ENCODE measurements at regions not wholly inside any gene's neighbourhood (a gene's known extent, or its start where the extent isn't known, plus 50 kb on each side); places are given as distances from the start of the nearest gene placed in this dataset.
"Not testable (repeated sequence)": the region's sequence is repeated elsewhere in the genome, so short reads cannot be mapped to it uniquely, and the experiment has no call there.

- H3K36me3 ChIP-seq, result no peaks in the 10 kb centered on the region
- TF ChIP-seq, protein P1, sequence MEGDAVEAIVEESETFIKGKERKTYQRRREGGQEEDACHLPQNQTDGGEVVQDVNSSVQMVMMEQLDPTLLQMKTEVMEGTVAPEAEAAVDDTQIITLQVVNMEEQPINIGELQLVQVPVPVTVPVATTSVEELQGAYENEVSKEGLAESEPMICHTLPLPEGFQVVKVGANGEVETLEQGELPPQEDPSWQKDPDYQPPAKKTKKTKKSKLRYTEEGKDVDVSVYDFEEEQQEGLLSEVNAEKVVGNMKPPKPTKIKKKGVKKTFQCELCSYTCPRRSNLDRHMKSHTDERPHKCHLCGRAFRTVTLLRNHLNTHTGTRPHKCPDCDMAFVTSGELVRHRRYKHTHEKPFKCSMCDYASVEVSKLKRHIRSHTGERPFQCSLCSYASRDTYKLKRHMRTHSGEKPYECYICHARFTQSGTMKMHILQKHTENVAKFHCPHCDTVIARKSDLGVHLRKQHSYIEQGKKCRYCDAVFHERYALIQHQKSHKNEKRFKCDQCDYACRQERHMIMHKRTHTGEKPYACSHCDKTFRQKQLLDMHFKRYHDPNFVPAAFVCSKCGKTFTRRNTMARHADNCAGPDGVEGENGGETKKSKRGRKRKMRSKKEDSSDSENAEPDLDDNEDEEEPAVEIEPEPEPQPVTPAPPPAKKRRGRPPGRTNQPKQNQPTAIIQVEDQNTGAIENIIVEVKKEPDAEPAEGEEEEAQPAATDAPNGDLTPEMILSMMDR (IDR thresholded peaks at IDR 0.05; ENCODE audit: low read depth, low read length), result no peak
- no peak overlapping the region for H3K27ac ChIP-seq
- DNase-seq, result no peak
- no peak overlapping the region for H3K4me3 ChIP-seq (ENCODE audit: low read depth, low read length)
- peaks cover 4% of the 10 kb centered on the region for H3K9me3 ChIP-seq (ENCODE audit: severe bottlenecking)
- H3K27me3 ChIP-seq (ENCODE audit: insufficient read depth, low read depth, severe bottlenecking), result no peaks in the 10 kb centered on the region
Measured at GRCh38 chr12:131232036-131232435, 278.3 kb downstream of the ADGRD1 start.

DNA sequence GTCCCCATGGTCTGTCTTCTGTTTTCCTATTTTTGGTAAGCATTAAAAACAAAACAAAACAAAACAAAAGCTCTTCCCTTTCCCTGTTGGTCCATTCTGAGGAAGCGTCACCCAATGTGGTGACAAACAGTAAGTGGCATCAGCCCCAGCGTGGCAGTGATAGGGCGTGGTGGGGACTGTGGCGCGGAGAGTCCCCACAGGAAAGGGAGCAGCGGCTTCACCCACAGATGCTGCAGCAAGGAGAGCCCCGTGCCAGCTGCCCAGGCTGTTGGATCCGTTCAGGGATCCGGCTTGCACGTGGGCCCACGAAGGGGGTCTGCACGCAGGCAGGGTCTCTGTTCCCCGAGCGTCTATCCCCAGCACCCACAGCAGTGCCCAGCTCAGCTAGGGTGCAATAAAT lies 279.2 kb downstream of the ADGRD1 start:
- not testable (repeated sequence) for H3K4me3 ChIP-seq (ENCODE audit: low read depth, low read length); H3K9me3 ChIP-seq (ENCODE audit: severe bottlenecking); H3K27ac ChIP-seq; H3K36me3 ChIP-seq; H3K27me3 ChIP-seq (ENCODE audit: insufficient read depth, low read depth, severe bottlenecking); DNase-seq

DNA sequence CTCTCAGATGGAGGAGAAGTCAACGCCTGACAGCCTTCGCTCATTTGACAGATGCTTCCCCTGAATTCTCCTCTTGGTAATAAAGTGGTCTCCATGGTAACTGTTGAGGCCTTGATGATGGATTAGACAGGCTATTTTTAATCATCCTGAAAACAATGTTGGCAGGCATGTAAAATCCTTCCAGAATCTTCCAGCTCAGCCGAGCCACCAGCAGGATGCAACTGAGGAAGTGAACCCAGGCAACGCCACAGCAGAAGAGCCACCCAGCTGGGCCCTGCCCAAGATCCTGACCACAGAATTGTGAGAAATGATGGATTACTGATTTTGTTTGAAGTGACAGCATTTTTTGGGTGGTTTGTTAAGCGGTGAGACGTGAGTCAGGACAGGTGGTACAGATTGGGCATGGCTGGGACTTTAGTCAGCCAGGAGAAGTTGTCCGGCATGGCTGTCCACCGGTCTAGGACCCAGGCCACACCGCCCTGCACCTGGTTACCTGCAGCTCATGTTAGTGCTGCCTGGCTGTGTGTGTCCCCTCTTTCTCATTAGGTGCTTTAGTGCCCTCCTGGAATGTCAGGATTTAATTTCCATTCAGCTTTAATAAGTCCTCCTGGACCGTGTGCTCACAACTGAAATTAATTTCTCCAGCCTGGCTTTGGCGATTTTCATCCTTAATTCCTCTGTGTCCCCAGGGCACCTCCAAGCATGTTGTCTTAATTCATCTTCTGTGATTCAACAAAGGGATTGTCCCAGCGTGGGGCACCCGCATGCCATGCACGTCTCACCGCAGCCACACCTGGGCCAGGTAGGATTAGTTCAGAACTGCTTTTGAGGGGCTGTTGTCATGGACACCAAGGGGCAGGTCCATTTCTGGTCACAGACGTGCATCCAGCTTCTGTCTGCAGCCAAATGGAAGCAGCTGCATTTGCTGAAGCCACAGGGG lies 280.4 kb downstream of the ADGRD1 start:
- not testable (repeated sequence) for H3K4me3 ChIP-seq (ENCODE audit: low read depth, low read length); H3K9me3 ChIP-seq (ENCODE audit: severe bottlenecking); H3K27me3 ChIP-seq (ENCODE audit: insufficient read depth, low read depth, severe bottlenecking); H3K36me3 ChIP-seq; DNase-seq; H3K27ac ChIP-seq

GRCh38 chr12:131234841-131235271 lies 281.1 kb downstream of the ADGRD1 start:
- DNase-seq; H3K9me3 ChIP-seq (ENCODE audit: severe bottlenecking); H3K27me3 ChIP-seq (ENCODE audit: insufficient read depth, low read depth, severe bottlenecking); H3K27ac ChIP-seq; H3K4me3 ChIP-seq (ENCODE audit: low read depth, low read length); H3K36me3 ChIP-seq: not testable (repeated sequence)

GRCh38 chr12:131235871-131236271 lies 282.2 kb downstream of the ADGRD1 start:
- peaks cover 4% of the 10 kb centered on the region for H3K9me3 ChIP-seq (ENCODE audit: severe bottlenecking)
- no peak overlapping the region for H3K4me3 ChIP-seq (ENCODE audit: low read depth, low read length)
- no peaks in the 10 kb centered on the region for H3K27me3 ChIP-seq (ENCODE audit: insufficient read depth, low read depth, severe bottlenecking)
- no peak for DNase-seq
- TF ChIP-seq, protein P1 (IDR thresholded peaks at IDR 0.05; ENCODE audit: low read depth, low read length), result no peak
- no peak overlapping the region for H3K27ac ChIP-seq
- H3K36me3 ChIP-seq, result no peaks in the 10 kb centered on the region

DNA sequence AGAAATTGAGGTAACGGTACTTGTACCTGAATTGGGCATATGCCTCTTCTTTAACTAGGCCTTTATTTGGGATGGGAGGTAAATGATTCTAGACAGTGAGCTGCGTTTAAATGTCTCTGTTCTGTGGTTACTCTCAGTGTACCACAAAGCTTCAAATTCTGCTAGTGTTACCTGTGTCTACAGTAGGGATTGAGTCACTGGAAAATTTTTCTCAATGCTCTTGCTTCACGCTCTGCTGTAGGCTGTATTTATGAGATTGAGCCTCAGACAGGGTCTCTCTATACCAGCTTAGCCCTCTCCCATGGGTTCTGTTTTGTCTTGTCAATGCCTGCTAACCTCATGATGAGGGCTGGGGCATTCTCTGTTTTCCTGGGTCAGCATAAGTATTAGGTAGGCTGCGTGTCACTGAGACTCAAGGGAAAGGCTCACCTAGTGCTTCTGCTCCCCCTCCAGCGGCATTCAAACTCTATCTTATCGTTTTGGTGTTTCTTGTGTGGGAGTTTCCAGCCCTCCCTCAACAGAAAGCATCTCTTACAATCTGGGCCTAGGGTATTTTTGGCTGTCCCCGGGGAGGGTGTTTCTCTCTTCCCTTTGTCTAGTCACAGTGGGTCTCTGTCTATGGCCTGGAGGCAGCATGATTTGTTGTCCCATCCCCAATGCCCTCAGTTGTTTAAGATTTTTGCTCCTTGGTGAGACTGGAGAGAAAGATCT lies 285.8 kb downstream of the ADGRD1 start:
- TF ChIP-seq, protein P1 (IDR thresholded peaks at IDR 0.05; ENCODE audit: low read depth, low read length), result no peak
- H3K9me3 ChIP-seq (ENCODE audit: severe bottlenecking), result peaks cover 5% of the 10 kb centered on the region

DNA sequence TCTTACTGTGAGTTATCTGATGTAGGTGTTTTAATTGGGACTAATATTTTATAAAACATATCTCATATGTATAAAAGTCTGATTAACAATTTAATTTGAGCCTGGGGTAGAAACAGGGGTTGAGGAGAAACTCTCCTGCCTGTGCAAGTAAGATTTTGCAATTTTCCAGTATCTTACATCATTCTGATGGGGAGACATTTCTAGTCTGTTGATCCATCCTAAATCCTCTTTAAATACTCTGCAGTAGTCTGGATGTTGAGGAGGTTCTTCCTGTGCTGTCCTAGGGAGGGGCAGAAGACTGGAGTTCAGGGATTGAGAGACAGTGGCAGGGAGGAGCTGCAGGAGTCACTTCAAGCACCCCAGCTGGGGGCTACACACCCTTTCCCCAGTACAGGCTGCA lies 287.8 kb downstream of the ADGRD1 start:
- Histone ChIP-seq H3K36me3 (no peaks in the 10 kb centered on the region), H3K4me3 (ENCODE audit: low read depth, low read length) (no peak overlapping the region), H3K27ac (peak overlapping the region; percentile 15), H3K9me3 (ENCODE audit: severe bottlenecking) (peaks cover 5% of the 10 kb centered on the region), H3K27me3 (ENCODE audit: insufficient read depth, low read depth, severe bottlenecking) (no peaks in the 10 kb centered on the region)
- TF ChIP-seq, protein P1 (IDR thresholded peaks at IDR 0.05; ENCODE audit: low read depth, low read length), result no peak
- peak; percentile 43 for DNase-seq

More for the DNA sequence above, 285.8 kb downstream of the ADGRD1 start:
- Histone ChIP-seq H3K4me3 (ENCODE audit: low read depth, low read length) (no peak overlapping the region), H3K27me3 (ENCODE audit: insufficient read depth, low read depth, severe bottlenecking) (no peaks in the 10 kb centered on the region), H3K36me3 (no peaks in the 10 kb centered on the region), H3K27ac (no peak overlapping the region)
- no peak for DNase-seq
